Gastroesophageal sphincter (tissue), 3 donors: ENCODE measurements at regions not wholly inside any gene's neighbourhood (a gene's known extent, or its start where the extent isn't known, plus 50 kb on each side); places are given as distances from the start of the nearest gene placed in this dataset.

Experiments used
- CTCF ChIP-seq, 4 experiments: fragments of 200-600 bp in 2 of 4; fragments of 450-650 bp in 2 of 4; sonication (generic) in 1 of 4; IDR thresholded peaks; one replicate each; pipeline ENCODE4 v1.5.1; 2017 to 2019; ENCODE audit warnings: antibody characterized with exemption in 4 of 4, mild to moderate bottlenecking in 2 of 4, moderate library complexity in 2 of 4
- EP300 ChIP-seq: sonication (generic); formaldehyde crosslinking; IDR thresholded peaks from one replicate; pipeline ENCODE4 v1.6.1; 2017; ENCODE audit warnings: antibody characterized with exemption, mild to moderate bottlenecking
- POLR2A ChIP-seq, 2 donors: fragments of 450-650 bp; IDR thresholded peaks; one replicate each; pipeline ENCODE4 v1.6.1; 2017; ENCODE audit warnings: antibody characterized with exemption in 2 of 2, mild to moderate bottlenecking in 2 of 2, moderate library complexity in 1 of 2
- POLR2AphosphoS5 ChIP-seq: sonication (generic); formaldehyde crosslinking; IDR thresholded peaks from one replicate; pipeline ENCODE4 v1.6.1; 2017; ENCODE audit warnings: antibody characterized with exemption

- TF ChIP-seq CTCF (IDR thresholded peaks at IDR 0.05), result no peak
- TF ChIP-seq POLR2A (IDR thresholded peaks at IDR 0.05), result no peak
- no peak for TF ChIP-seq EP300
- TF ChIP-seq POLR2AphosphoS5, result no peak
Observed at GRCh38 chr11:38900211-38900610, 2302.2 kb upstream of the RAG2 start.
